ENCODE measurements at regions not wholly inside any gene's neighbourhood (a gene's known extent, or its start where the extent isn't known, plus 50 kb on each side); places are given as distances from the start of the nearest gene placed in this dataset.

DNA sequence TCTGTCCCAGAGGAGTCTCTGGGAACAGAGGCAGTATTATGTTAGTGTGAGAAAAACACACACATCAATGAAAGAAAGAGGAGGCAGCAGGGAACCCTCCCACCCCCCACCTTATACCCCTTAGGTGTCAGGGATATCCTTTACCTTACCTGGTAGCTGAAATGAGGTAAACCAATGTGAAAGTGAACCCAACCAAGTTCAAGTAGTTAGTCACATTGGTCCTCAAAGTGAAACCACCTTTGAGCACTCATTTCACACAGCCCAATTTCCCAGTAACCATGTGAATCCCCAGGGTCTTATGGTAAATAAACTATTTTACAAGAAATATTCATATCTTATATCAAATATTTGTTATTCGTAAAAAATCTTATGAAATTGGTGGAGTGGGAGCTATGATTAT is 377.8 kb downstream of the LRATD1 start:
- Histone ChIP-seq H3K9ac (ENCODE audit: insufficient read depth in 1 of 2, low read length in 2 of 2) (no peak overlapping the region), H3K4me1 (ENCODE audit: control insufficient read depth in 5 of 5, insufficient read depth in 5 of 5, low read length in 5 of 5) (no peaks in the 10 kb centered on the region), H3K27ac (ENCODE audit: low read depth in 1 of 2, low read length in 1 of 2) (no peak overlapping the region), H3K9me3 (ENCODE audit: control insufficient read depth in 4 of 4, insufficient read depth in 3 of 4, low read length in 3 of 4) (peaks cover 0 to 7% (median 3%) of the 10 kb centered on the region in 4 donors), H3K36me3 (ENCODE audit: control insufficient read depth in 4 of 4, insufficient read depth in 4 of 4, low read length in 4 of 4) (no peaks in the 10 kb centered on the region), H3K27me3 (ENCODE audit: control insufficient read depth in 3 of 3, insufficient read depth in 3 of 3, low read length in 2 of 3) (no peaks in the 10 kb centered on the region), H3K4me3 (no peak overlapping the region)
- TF ChIP-seq, protein P1, sequence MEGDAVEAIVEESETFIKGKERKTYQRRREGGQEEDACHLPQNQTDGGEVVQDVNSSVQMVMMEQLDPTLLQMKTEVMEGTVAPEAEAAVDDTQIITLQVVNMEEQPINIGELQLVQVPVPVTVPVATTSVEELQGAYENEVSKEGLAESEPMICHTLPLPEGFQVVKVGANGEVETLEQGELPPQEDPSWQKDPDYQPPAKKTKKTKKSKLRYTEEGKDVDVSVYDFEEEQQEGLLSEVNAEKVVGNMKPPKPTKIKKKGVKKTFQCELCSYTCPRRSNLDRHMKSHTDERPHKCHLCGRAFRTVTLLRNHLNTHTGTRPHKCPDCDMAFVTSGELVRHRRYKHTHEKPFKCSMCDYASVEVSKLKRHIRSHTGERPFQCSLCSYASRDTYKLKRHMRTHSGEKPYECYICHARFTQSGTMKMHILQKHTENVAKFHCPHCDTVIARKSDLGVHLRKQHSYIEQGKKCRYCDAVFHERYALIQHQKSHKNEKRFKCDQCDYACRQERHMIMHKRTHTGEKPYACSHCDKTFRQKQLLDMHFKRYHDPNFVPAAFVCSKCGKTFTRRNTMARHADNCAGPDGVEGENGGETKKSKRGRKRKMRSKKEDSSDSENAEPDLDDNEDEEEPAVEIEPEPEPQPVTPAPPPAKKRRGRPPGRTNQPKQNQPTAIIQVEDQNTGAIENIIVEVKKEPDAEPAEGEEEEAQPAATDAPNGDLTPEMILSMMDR (IDR thresholded peaks at IDR 0.05; ENCODE audit: control extremely low read depth, extremely low read depth), result no peak
- DNase-seq, result no peak
- no peak for ATAC-seq (ENCODE audit: insufficient read depth, low FRiP score)
- WGBS, 2 donors, result 91 to 95% methylated on average over 1 of the region's 1 CpG

DNA sequence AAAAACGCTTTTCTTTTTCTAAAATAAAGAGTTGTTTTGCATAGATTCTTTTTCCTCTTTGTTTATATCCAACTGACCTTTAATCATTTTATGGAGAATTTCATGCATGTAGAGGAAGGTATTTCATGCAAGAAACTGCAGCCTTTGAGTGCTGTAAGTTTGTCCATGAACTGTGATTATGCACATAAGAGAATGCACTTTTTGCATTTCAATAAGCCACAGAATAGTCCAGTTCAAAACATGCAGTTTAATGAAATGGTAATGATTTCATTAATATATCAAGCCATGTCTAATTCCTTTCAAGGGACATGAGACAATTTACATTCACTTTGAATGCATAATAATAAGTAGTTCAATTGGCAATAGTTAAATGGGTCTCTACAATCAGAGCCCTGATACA is 386.3 kb downstream of the LRATD1 start:
- Histone ChIP-seq H3K9me3 (ENCODE audit: control insufficient read depth in 4 of 4, insufficient read depth in 3 of 4, low read length in 3 of 4) (peaks cover 0 to 2% (median 0%) of the 10 kb centered on the region in 4 donors), H3K9ac (ENCODE audit: insufficient read depth in 1 of 2, low read length in 2 of 2) (no peak overlapping the region), H3K4me3 (no peak overlapping the region), H3K27me3 (ENCODE audit: control insufficient read depth in 3 of 3, insufficient read depth in 3 of 3, low read length in 2 of 3) (no peaks in the 10 kb centered on the region), H3K27ac (ENCODE audit: low read depth in 1 of 2, low read length in 1 of 2) (no peak overlapping the region), H3K4me1 (ENCODE audit: control insufficient read depth in 5 of 5, insufficient read depth in 5 of 5, low read length in 5 of 5) (no peaks in the 10 kb centered on the region), H3K36me3 (ENCODE audit: control insufficient read depth in 4 of 4, insufficient read depth in 4 of 4, low read length in 4 of 4) (no peaks in the 10 kb centered on the region)
- WGBS, 2 donors, result 82 to 88% methylated on average over 1 of the region's 1 CpG
- TF ChIP-seq, protein P1 (IDR thresholded peaks at IDR 0.05; ENCODE audit: control extremely low read depth, extremely low read depth), result no peak
- no peak for DNase-seq
- no peak for ATAC-seq (ENCODE audit: insufficient read depth, low FRiP score)

DNA sequence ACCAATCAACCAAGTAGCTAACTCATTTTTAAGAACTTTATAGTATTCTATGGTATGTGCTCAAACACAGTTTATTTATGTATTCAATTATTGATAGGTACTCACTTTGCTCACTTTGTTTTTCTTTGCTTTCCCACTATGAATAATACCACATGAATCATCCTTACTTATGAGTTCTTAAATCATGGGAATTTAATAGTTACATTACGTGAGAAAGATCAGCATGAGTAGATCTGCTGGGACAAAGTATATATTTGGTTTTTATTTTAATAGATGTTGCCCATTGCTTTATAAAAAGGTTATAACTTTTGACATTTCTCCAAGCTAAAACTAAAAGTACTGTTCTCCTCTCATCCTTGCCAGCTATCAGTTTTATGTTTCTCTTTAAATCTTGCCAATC is 390.7 kb downstream of the LRATD1 start:
- DNase-seq (no peak), ATAC-seq (ENCODE audit: insufficient read depth, low FRiP score) (no peak)
- H3K9me3 ChIP-seq (ENCODE audit: control insufficient read depth in 4 of 4, insufficient read depth in 3 of 4, low read length in 3 of 4), result peaks cover 0 to 2% (median 0%) of the 10 kb centered on the region in 4 donors
- no peaks in the 10 kb centered on the region for H3K27me3 ChIP-seq (ENCODE audit: control insufficient read depth in 3 of 3, insufficient read depth in 3 of 3, low read length in 2 of 3)
- TF ChIP-seq, protein P1 (IDR thresholded peaks at IDR 0.05; ENCODE audit: control extremely low read depth, extremely low read depth), result no peak
- H3K4me1 ChIP-seq (ENCODE audit: control insufficient read depth in 5 of 5, insufficient read depth in 5 of 5, low read length in 5 of 5), result no peaks in the 10 kb centered on the region
- H3K36me3 ChIP-seq (ENCODE audit: control insufficient read depth in 4 of 4, insufficient read depth in 4 of 4, low read length in 4 of 4), result no peaks in the 10 kb centered on the region
- H3K27ac ChIP-seq (ENCODE audit: low read depth in 1 of 2, low read length in 1 of 2), result no peak overlapping the region
- H3K4me3 ChIP-seq, result no peak overlapping the region
- WGBS, 2 donors, result 80 to 83% methylated on average over 1 of the region's 1 CpG
- no peak overlapping the region for H3K9ac ChIP-seq (ENCODE audit: insufficient read depth in 1 of 2, low read length in 2 of 2)

DNA sequence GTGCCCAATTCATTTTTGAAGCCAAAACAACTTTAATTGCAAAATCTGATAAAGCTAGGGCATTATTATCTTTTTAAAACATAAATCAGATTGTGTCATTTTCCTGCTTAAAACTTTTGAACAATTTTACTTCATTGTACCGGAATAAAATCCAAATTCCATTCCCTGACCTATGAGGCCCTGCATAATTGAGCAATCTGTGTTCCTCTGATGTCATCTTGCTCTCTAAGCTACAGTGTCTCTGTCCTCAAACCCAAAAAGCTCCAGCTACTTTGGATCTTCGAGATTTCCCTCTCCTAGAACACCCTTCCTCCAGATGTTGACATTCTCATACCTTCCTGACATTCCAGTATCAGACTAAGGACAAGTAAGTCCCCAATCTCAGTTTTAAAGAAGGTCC is 395.9 kb downstream of the LRATD1 start:
- no peaks in the 10 kb centered on the region for H3K36me3 ChIP-seq (ENCODE audit: control insufficient read depth in 4 of 4, insufficient read depth in 4 of 4, low read length in 4 of 4)
- H3K27ac ChIP-seq (ENCODE audit: low read depth in 1 of 2, low read length in 1 of 2), result no peak overlapping the region
- WGBS, 2 donors, result 54 to 75% methylated on average over 2 of the region's 2 CpGs
- no peak for ATAC-seq (ENCODE audit: insufficient read depth, low FRiP score)
- TF ChIP-seq, protein P1 (IDR thresholded peaks at IDR 0.05; ENCODE audit: control extremely low read depth, extremely low read depth), result no peak
- no peaks in the 10 kb centered on the region for H3K27me3 ChIP-seq (ENCODE audit: control insufficient read depth in 3 of 3, insufficient read depth in 3 of 3, low read length in 2 of 3)
- H3K9me3 ChIP-seq (ENCODE audit: control insufficient read depth in 4 of 4, insufficient read depth in 3 of 4, low read length in 3 of 4), result peaks cover 0 to 1% (median 0%) of the 10 kb centered on the region in 4 donors
- DNase-seq, result no peak
- H3K4me3 ChIP-seq, result no peak overlapping the region
- no peaks in the 10 kb centered on the region for H3K4me1 ChIP-seq (ENCODE audit: control insufficient read depth in 5 of 5, insufficient read depth in 5 of 5, low read length in 5 of 5)
- H3K9ac ChIP-seq (ENCODE audit: insufficient read depth in 1 of 2, low read length in 2 of 2), result no peak overlapping the region

Data from lung (tissue), 11 donors.